ENCODE measurements at regions not wholly inside any gene's neighbourhood (a gene's known extent, or its start where the extent isn't known, plus 50 kb on each side); places are given as distances from the start of the nearest gene placed in this dataset.

DNA sequence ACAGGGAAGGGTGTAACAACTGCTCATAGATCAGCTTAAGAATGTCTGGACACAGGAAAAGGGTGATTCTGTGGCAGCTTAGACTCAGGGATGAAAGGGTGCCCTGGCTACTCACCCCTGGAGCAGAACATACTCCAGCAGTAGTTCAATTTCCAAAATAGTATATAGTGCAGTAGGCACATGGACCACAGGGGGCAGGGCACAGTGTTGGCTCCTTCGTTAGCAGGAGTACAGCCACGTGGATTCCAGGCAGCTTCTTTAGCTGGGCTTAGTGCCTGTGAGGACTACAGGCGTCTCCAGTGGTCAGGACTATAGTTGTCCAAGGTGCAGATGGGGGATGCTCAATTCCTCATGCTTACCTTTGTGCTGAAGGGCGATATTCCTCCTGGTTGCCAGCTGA lies 277.5 kb upstream of the DDX18 start:
- no peaks in the 10 kb centered on the region for H3K4me1 Mint-ChIP-seq
- H3K27ac Mint-ChIP-seq: no peak overlapping the region
- H3K4me3 Mint-ChIP-seq: no peak overlapping the region
- ATAC-seq (ENCODE audit: low read depth) (no peak), DNase-seq (no peak)
- peaks cover 2% of the 10 kb centered on the region for H3K9me3 Mint-ChIP-seq
- no peaks in the 10 kb centered on the region for H3K36me3 Mint-ChIP-seq
- H3K27me3 Mint-ChIP-seq: peaks cover 2% of the 10 kb centered on the region
- POLR2A ChIA-PET: no interaction called here

- Mint-ChIP-seq H3K27ac (no peak overlapping the region), H3K9me3 (peaks cover 3% of the 10 kb centered on the region), H3K27me3 (no peaks in the 10 kb centered on the region), H3K4me1 (no peaks in the 10 kb centered on the region), H3K36me3 (no peaks in the 10 kb centered on the region), H3K4me3 (no peak overlapping the region)
- POLR2A ChIA-PET: no interaction called here
- ATAC-seq (ENCODE audit: low read depth) (no peak), DNase-seq (no peak)
These were observed 262.6 kb upstream of the DDX18 start for GRCh38 chr2:117551858-117552257.

DNA sequence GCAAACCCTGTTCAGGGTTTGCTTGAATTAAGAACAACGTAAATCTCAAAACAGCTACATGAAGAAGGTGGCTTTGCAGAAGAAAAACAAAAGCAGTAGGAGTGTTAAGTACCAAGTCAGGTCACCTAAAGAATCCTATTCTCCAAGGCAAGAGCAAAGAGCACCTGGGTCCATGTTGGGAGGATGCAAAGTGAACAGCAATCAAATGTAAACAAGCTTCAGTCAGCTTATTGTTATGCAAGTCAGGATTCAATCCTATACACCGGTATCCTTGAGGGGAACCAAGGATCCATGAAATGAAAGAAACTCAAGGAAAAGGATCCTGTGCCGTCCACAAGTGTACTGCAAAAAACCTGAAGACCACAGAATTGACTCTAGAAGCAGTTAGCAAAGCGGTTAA lies 261.0 kb upstream of the DDX18 start:
- H3K4me1 Mint-ChIP-seq: no peaks in the 10 kb centered on the region
- ATAC-seq (ENCODE audit: low read depth) (no peak), DNase-seq (no peak)
- POLR2A ChIA-PET: no interaction called here
- H3K27me3 Mint-ChIP-seq: no peaks in the 10 kb centered on the region
- no peaks in the 10 kb centered on the region for H3K36me3 Mint-ChIP-seq
- peaks cover under 1% of the 10 kb centered on the region for H3K9me3 Mint-ChIP-seq
- H3K27ac Mint-ChIP-seq: no peak overlapping the region
- no peak overlapping the region for H3K4me3 Mint-ChIP-seq

- H3K4me3 Mint-ChIP-seq: no peak overlapping the region
- H3K36me3 Mint-ChIP-seq: no peaks in the 10 kb centered on the region
- H3K9me3 Mint-ChIP-seq: peaks cover 3% of the 10 kb centered on the region
- POLR2A ChIA-PET: no interaction called here
- no peak for DNase-seq
- no peaks in the 10 kb centered on the region for H3K27me3 Mint-ChIP-seq
- no peaks in the 10 kb centered on the region for H3K4me1 Mint-ChIP-seq
- no peak overlapping the region for H3K27ac Mint-ChIP-seq
- ATAC-seq (ENCODE audit: low read depth): no peak
These were observed 258.5 kb upstream of the DDX18 start for GRCh38 chr2:117555965-117556364.

- no peak for DNase-seq
- Mint-ChIP-seq H3K4me1 (no peaks in the 10 kb centered on the region), H3K36me3 (no peaks in the 10 kb centered on the region), H3K4me3 (no peak overlapping the region), H3K27me3 (no peaks in the 10 kb centered on the region), H3K9me3 (peaks cover 3% of the 10 kb centered on the region), H3K27ac (no peak overlapping the region)
- POLR2A ChIA-PET: no interaction called here
- ATAC-seq (ENCODE audit: low read depth): no peak
These were observed 256.9 kb upstream of the DDX18 start for GRCh38 chr2:117557626-117558025.

- H3K36me3 Mint-ChIP-seq: no peaks in the 10 kb centered on the region
- no peak overlapping the region for H3K4me3 Mint-ChIP-seq
- ATAC-seq (ENCODE audit: low read depth): no peak
- peaks cover 4% of the 10 kb centered on the region for H3K9me3 Mint-ChIP-seq
- no peak overlapping the region for H3K27ac Mint-ChIP-seq
- POLR2A ChIA-PET: no interaction called here
- H3K4me1 Mint-ChIP-seq: no peaks in the 10 kb centered on the region
- DNase-seq: no peak
- no peaks in the 10 kb centered on the region for H3K27me3 Mint-ChIP-seq
These were observed 251.8 kb upstream of the DDX18 start for GRCh38 chr2:117562654-117563053.

GRCh38 chr2:117571590-117572349 lies 242.7 kb upstream of the DDX18 start:
- H3K9me3 Mint-ChIP-seq: peaks cover 17% of the 10 kb centered on the region
- no peaks in the 10 kb centered on the region for H3K36me3 Mint-ChIP-seq
- ATAC-seq (ENCODE audit: low read depth) (no peak), DNase-seq (no peak)
- POLR2A ChIA-PET: no interaction called here
- no peak overlapping the region for H3K4me3 Mint-ChIP-seq
- H3K4me1 Mint-ChIP-seq: no peaks in the 10 kb centered on the region
- no peaks in the 10 kb centered on the region for H3K27me3 Mint-ChIP-seq
- H3K27ac Mint-ChIP-seq: no peak overlapping the region

DNA sequence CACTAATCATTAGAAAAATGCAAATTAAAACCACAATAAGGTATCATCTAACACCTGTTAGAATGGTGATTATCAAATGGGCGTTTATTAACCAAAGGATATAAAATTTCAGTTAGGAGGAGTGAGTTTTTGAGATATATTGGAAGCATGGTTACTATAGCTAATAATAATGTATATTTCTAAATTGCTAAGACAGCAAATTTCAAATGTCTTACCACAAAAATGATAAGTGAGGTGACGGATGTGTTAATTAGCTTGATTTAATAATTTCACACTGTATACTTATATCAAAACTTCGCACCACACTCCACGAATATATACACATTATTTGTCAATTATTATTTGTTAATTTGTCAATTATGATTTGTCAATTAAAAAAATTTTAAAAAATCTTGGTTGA lies 227.2 kb upstream of the DDX18 start:
- Mint-ChIP-seq H3K27me3 (no peaks in the 10 kb centered on the region), H3K9me3 (no peaks in the 10 kb centered on the region), H3K36me3 (no peaks in the 10 kb centered on the region), H3K4me1 (no peaks in the 10 kb centered on the region), H3K27ac (no peak overlapping the region), H3K4me3 (no peak overlapping the region)
- DNase-seq (no peak), ATAC-seq (ENCODE audit: low read depth) (no peak)
- POLR2A ChIA-PET: no interaction called here

DNA sequence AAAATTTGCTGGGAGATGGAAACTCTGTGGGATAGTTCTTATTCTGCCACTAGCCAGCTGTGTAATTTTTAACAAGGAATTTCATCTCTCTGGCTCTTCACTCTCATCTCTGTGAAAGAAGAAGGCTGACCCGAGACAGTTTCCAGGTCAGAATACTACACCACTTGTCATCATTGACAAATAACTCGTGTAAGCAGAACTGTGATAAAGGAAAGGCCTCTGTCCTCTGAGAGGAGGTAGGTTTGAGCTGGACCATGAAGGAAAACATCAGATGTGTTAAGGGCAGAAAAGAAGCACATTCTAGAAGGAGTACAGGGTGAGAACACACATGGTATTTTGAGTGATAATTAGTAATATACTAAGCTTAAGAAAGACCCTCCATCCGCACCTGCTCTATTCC lies 211.4 kb upstream of the DDX18 start:
- no peaks in the 10 kb centered on the region for H3K4me1 Mint-ChIP-seq
- H3K9me3 Mint-ChIP-seq: peaks cover 1% of the 10 kb centered on the region
- no peak overlapping the region for H3K27ac Mint-ChIP-seq
- ATAC-seq (ENCODE audit: low read depth) (no peak), DNase-seq (no peak)
- H3K27me3 Mint-ChIP-seq: no peaks in the 10 kb centered on the region
- no peak overlapping the region for H3K4me3 Mint-ChIP-seq
- POLR2A ChIA-PET: no interaction called here
- no peaks in the 10 kb centered on the region for H3K36me3 Mint-ChIP-seq

DNA sequence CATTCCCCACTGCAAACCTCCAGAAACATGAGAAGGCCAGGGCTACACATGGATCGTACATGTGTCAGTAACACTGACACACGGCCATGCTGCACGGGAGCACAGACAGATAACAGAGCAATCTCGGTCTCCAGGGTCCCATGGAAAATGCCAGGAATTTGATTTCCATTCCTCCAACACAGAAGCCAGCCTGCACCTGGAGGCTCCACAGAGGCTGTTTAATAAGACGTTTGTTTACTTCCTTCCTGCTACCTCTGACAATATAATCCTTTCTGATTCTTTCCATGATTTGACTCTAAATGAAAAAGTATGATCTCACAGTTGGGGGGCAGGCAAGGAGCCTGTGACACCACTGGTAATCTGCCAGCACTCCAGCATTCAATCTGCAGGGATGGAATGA lies 210.9 kb upstream of the DDX18 start:
- DNase-seq (no peak), ATAC-seq (ENCODE audit: low read depth) (no peak)
- Mint-ChIP-seq H3K4me3 (no peak overlapping the region), H3K9me3 (peaks cover 1% of the 10 kb centered on the region), H3K27ac (no peak overlapping the region), H3K36me3 (no peaks in the 10 kb centered on the region), H3K27me3 (no peaks in the 10 kb centered on the region), H3K4me1 (no peaks in the 10 kb centered on the region)
- POLR2A ChIA-PET: no interaction called here

DNA sequence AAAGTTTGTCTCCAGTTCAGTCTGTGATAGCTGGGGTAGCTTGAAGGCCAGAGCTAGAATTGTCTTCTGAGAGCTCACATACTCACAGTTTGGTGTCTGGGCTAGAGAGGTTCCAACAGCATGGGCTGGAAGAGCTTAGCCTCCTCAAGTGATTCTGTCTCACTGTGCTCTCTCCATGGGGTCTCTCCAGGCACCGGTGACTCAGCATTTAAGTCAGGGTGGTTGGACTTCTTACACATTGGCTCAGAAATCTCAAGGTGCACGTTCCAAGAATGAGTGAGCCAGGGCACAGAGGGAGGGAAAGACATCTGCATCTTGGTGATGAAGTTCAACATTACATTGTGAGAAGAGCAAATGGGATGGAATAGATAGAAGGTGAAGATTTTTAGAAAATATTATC lies 207.3 kb upstream of the DDX18 start:
- Mint-ChIP-seq H3K27ac (no peak overlapping the region), H3K36me3 (no peaks in the 10 kb centered on the region)
- POLR2A ChIA-PET: no interaction called here

DNA sequence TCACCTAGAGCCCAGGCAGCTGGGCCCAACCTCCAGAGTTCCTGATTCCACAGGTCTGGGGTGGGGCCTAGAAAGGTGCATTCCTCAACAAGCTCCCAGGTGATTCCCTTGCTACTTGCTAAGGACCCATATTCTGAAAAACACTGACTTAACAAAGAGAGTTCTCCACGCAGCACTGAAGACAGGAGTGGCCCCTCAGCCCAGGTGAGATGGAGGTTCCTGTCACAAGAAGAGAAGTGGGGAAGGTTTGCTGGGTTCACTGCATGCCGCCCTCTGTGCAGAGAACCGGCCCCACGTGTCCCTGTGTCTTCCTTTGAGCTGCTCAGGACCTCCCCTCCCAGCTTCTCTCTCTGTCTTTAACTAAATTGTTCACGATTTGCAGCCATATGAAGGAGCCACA lies 201.4 kb upstream of the DDX18 start:
- H3K9me3 Mint-ChIP-seq: no peaks in the 10 kb centered on the region
- no peaks in the 10 kb centered on the region for H3K36me3 Mint-ChIP-seq
- no peaks in the 10 kb centered on the region for H3K27me3 Mint-ChIP-seq
- no peak overlapping the region for H3K4me3 Mint-ChIP-seq
- DNase-seq (no peak), ATAC-seq (ENCODE audit: low read depth) (no peak)
- H3K4me1 Mint-ChIP-seq: no peaks in the 10 kb centered on the region
- POLR2A ChIA-PET: no interaction called here
- H3K27ac Mint-ChIP-seq: no peak overlapping the region

More for the DNA sequence above, 207.3 kb upstream of the DDX18 start:
- Mint-ChIP-seq H3K9me3 (no peaks in the 10 kb centered on the region), H3K4me3 (no peak overlapping the region), H3K4me1 (no peaks in the 10 kb centered on the region), H3K27me3 (no peaks in the 10 kb centered on the region)
- DNase-seq (no peak), ATAC-seq (ENCODE audit: low read depth) (no peak)

DNA sequence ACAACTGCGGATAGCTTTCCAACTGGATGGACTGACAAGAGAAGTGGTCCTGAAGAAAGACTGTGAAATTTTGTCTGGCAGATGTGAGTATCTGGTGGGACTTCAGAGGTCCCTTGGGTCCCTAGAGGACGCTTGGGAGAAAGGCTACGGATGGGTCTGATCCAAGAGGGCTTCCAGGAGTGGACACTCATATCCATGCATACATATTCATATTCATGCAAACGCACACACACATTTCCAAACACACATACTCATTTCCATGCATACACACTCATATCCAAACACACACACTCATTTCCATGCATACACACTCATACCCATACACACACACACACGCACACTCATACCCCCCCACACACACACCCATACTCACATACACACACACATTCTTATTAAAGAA lies 200.2 kb upstream of the DDX18 start:
- H3K36me3 Mint-ChIP-seq: no peaks in the 10 kb centered on the region
- POLR2A ChIA-PET: no interaction called here

DNA sequence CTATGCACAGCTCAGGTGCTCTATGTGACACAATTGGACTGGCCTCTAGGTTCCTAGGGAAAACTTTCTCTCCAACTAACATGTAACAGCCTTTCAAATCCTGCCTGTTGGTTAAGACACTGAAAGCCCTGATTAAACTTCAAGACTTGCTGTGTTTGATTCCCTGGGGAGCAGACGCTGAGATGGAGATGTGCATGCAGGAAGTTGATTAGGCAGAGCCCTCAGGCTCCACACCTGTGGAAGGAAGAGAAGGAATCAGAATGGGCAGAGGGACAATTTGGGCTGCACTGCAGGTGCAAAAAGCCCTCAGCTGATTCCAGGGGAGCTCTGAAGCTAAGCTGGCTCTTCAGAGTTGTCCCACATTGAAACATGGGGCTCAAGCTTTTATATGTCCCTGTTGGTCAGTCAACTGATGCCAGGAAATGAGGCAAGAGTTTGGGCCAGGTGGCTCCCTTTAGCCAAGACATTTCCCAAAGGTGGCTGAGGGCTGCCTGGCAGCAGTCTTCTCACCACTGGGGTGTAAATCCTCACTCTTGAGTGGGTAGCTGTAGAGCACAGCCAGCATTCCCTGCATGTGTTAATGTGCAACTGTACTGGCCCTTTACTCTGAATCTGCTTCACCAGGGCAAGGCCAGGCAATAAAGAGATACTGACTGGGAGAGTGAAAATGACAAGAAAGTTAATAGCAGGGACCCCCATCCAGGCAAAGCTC lies 199.5 kb upstream of the DDX18 start:
- H3K27me3 Mint-ChIP-seq: no peaks in the 10 kb centered on the region
- POLR2A ChIA-PET: no interaction called here
- no peaks in the 10 kb centered on the region for H3K4me1 Mint-ChIP-seq
- no peaks in the 10 kb centered on the region for H3K36me3 Mint-ChIP-seq
- no peak overlapping the region for H3K27ac Mint-ChIP-seq
- no peak overlapping the region for H3K4me3 Mint-ChIP-seq
- H3K9me3 Mint-ChIP-seq: no peaks in the 10 kb centered on the region
- ATAC-seq (ENCODE audit: low read depth) (no peak), DNase-seq (no peak)

More for the DNA sequence above, 200.2 kb upstream of the DDX18 start:
- Mint-ChIP-seq H3K4me1 (no peaks in the 10 kb centered on the region), H3K27me3 (no peaks in the 10 kb centered on the region), H3K9me3 (no peaks in the 10 kb centered on the region), H3K27ac (no peak overlapping the region), H3K4me3 (no peak overlapping the region)
- no peak for DNase-seq
- no peak for ATAC-seq (ENCODE audit: low read depth)

All from activated naive CD8-positive, alpha-beta T cell treated with anti-CD3 and anti-CD28 coated beads, Interleukin-2, amount 10 ng/mL, durations not matched to agents 7 days and 5 days (primary cell).